Ammon's horn (tissue), 1 donor: ENCODE measurements at regions not wholly inside any gene's neighbourhood (a gene's known extent, or its start where the extent isn't known, plus 50 kb on each side); places are given as distances from the start of the nearest gene placed in this dataset.
"Not testable (repeated sequence)": the region's sequence is repeated elsewhere in the genome, so short reads cannot be mapped to it uniquely, and the experiment has no call there.

ENCODE experiments used
- DNase-seq: peaks from one replicate; pipeline ENCODE4 v3.0.0-alpha.2; 2016; ENCODE audit warnings: low spot score

DNA sequence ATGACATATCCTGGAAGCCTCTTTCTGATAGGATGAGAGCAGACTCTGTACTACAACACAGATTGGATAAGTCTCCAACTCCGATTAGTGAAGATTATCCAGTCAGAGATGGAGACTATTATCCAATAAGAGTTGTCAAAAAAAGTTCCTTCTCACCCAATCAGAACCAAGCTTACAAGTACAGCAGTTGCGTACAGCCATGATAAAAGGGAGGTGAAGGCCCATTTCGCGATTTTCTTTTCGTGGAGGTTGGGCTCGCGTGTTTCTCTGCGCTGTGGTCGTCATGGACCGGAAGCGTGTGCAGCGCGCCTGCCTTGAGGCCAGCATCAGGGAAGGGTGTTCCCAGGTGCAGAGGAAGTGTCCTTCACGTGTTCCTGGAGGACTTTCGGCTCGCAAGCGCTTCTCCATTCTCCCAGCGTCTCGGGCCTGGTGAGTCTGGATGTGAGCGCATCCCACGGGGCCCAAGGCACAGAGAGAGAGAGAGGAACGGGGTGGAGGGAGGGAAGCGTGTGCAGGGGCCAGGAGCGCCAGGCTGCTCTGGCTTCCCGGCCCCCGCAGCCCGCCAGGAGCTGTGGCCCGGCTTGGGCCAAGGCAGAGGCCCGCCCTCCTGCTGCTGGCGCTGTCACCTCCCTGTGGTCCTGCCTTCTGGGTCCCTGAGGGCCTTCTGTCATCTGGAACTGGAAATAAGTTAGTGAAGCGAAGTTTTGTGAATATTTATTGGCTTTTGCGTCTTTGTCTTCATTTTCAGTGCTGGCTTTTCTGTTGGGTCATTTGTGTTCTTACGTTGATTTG is 53.9 kb downstream of the CDRT15L2 start:
- DNase-seq: not testable (repeated sequence)

- DNase-seq: not testable (repeated sequence)
Observed at GRCh38 chr17:20640147-20640546, 60.6 kb downstream of the CDRT15L2 start.

GRCh38 chr17:20646661-20647272 is 67.2 kb downstream of the CDRT15L2 start:
- not testable (repeated sequence) for DNase-seq

DNA sequence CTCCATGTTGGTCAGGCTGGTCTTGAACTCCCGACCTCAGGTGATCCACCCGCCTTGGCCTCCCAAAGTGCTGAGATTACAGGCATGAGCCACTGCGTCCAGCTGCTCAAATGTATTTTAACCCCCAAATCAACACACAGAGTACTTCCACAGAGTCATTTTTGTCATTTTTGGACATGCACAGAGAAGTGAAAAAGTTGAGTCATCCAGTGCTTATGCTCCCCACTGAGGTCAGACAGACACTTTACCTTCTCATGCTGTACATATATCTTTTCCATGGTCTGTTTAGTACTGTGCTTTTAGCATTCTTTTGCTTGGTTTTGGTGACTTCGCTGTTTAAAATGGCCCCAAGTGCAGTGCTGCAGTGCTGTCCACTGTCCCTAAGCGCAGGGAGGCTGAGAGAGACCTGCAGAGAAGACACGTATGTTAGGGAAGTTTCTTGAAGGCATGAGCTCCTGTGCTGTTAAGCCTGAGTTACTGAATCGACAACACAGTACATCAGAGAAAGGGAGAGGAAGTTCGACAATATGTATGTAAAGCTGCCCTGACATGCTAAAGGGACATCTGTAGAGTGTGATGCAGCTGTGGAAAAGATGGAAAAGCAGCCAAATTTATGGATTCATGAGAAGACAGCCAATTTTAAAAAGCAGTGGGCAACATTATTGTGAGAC is 69.7 kb downstream of the CDRT15L2 start:
- DNase-seq: not testable (repeated sequence)

GRCh38 chr17:20651022-20651421 is 71.5 kb downstream of the CDRT15L2 start:
- DNase-seq: not testable (repeated sequence)

GRCh38 chr17:20651736-20652135 is 72.2 kb downstream of the CDRT15L2 start:
- DNase-seq: not testable (repeated sequence)

DNA sequence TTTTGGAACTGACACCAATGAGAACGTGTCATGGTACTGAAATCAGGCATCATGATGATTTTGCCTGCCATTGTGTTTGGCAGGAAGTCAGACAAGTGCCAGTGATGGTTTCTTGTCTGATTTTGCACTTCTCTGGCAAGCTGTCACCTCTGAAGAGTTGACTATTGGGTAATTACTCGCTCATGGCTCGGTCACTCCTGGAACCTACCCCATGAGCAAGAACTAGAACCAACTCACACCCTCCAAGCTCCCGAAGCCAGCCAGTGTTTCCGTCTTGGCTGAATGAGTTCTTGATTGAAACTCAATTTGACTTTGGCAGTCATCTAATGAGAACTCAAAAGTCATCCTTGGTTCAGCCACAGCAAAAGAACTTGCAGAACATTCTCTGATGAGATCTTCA is 73.9 kb downstream of the CDRT15L2 start:
- DNase-seq: not testable (repeated sequence)

DNA sequence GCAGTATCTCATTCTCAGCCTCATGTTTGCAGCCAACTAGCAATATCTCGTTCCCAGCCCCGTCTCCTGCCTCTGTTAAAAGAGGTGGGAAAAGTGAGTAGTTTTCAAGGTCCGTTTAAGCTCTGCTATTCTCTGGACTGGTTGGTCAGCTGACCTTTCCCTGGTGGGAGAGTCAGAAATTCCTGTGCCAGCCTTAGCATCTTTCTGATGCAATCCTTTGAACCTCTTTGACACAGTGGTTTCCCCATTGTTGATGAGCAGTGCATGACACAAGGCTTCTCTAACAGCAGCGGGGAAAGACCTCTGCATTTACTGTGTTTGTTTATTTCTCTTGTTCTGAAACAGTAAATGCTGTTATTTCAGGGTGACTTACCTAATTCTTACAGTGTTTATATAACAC is 74.6 kb downstream of the CDRT15L2 start:
- DNase-seq: not testable (repeated sequence)

DNA sequence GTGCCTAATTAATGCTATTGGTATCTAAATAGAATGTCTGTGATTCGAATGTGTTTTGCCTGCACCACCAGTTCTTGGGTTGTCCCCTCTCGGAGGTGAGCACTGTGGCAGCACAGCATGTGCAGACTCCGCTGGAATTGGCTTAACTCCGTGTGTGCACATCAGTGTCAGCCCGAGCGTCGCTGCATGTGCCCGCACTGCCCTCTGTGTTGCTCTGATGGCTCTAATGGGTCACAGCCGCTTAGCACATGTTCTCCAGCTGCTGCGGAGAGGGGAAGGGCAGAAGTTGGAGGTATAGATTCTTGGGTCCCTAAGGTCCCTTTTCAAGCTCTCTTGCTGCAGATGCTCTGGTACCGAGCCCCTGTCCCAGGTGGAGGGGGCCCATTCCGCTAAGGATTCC is 75.1 kb downstream of the CDRT15L2 start:
- not testable (repeated sequence) for DNase-seq

DNA sequence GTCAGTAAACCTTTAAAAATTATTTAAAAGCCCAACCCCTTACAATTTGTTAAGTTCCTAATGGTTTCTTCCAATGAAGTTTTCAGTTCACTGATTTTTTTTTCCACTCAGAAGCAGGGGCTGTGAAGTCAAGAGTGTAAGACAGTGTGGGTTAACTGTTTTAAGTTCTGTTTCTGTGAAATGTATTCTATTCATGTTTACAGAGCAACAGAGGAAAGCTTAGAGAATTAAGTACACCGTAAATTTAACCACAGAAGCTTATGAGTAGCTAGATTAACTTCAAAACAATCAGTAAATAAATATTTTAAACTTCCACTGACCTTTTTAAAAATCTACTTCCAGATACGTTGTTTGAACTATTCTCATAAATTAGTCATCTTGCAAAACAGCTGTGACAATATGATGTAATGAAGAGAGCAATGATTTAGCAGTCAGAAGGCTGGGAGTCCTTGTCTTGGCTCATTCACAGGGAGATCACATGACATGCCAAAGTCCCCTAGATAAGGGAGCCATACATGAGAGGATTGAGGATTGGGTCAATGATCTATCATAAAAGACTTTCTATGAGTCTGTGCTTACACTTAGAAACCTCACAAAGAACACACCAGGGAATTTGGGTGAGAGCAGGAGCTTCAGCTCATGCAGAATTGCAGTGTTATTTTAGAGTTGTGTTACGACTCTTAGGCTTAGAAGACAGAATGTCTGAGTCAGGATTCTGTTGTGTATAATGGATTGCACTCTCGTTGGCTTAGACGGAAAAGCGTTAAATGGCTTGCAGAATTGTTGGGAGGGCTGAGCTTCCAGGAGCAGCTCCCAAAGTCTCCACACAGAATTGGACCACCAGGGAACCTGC is 85.8 kb downstream of the CDRT15L2 start:
- DNase-seq: not testable (repeated sequence)

- DNase-seq: not testable (repeated sequence)
Observed at GRCh38 chr17:20666689-20667088, 87.2 kb downstream of the CDRT15L2 start.

DNA sequence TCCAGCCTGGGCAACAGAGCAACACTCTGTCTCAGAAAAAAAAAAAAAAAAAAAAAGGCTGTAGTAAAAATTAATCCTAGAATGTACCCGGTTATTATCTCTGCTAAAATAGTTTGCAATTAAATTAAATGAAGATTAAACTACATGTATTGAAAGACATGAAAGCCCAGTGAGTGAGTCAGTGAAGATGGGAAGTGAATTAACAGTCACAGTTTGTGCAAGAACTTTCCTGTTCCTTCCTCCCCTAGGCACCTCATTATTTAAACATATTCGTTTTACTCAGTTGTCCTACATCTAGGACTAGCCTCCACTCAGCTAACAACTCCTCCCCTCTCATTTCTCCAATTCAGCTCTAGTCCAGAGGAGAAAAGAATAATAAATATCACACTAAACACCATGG is 88.2 kb downstream of the CDRT15L2 start:
- not testable (repeated sequence) for DNase-seq

DNA sequence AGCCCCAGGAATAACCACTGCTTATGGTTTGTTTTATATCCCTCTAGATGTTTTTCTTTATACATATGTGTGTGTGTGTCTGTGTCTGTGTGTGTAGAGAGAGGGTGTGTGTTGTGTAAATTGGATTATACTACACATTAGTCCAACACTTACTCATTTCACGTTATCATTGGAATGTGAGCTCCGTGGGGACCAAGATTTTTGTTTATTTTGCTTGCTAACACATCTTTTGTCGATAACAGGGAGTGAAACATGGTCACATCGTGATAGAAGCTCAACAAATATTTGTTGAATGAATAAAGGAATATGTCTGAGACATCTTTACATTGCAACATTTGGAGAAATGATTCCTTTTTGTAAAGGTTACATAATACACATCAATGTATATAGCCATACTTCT is 88.8 kb downstream of the CDRT15L2 start:
- not testable (repeated sequence) for DNase-seq

DNA sequence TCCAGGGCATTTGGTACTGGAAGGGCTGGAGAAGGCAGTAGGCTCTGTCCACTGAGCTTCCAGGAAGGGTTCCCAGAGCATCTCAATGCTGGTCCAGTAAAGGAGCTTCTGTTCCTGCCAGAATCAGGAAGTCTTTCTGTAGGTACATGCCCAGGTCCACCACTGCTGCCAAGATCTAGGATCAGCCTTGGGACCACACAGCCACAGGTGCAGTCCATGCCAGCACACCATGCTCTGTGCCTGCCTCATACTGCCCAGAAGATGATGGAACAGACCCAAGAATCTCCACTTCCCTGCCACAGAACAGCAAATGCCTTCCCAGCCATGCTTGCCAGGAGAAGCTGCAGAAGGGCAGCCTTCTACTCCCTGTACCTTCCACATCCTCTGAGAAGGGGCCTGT is 89.3 kb downstream of the CDRT15L2 start:
- DNase-seq: not testable (repeated sequence)

GRCh38 chr17:20670506-20670905 is 91.0 kb downstream of the CDRT15L2 start:
- not testable (repeated sequence) for DNase-seq

- DNase-seq: not testable (repeated sequence)
Observed at GRCh38 chr17:20674374-20674773, 94.8 kb downstream of the CDRT15L2 start.

- not testable (repeated sequence) for DNase-seq
Observed at GRCh38 chr17:20675707-20676106, 96.2 kb downstream of the CDRT15L2 start.

DNA sequence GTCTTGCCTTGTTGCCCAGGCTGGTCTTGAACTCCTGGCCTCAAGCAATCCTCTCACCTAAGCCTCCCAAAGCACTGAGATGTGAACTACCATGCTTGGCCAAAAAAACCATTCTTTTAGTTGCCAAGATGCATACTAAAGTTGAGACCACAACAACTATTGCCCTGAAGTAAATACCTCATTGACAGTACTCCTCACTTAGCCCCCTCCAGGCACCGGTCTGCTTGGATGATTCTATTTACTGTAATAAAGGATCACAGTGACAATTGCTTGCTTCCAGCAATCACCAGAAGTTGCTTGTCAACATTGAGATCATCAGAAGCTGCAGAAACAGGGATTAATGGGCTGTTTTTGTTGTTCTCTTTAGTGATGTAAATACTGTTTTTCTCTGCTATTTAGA is 97.1 kb downstream of the CDRT15L2 start:
- DNase-seq: not testable (repeated sequence)

- DNase-seq: not testable (repeated sequence)
Observed at GRCh38 chr17:20677469-20677868, 97.9 kb downstream of the CDRT15L2 start.

GRCh38 chr17:20678424-20678823 is 98.9 kb downstream of the CDRT15L2 start:
- not testable (repeated sequence) for DNase-seq
